Osteocyte (in vitro differentiated cells): ENCODE measurements at regions not wholly inside any gene's neighbourhood (a gene's known extent, or its start where the extent isn't known, plus 50 kb on each side); places are given as distances from the start of the nearest gene placed in this dataset.

Experiments
- DNase-seq: peaks from one replicate; pipeline ENCODE4 v3.0.0; 2021; ENCODE audit warnings: mixed read lengths; ENCODE audit not compliant: unreplicated experiment; ENCODE audit errors: extremely low spot score
- H3K27ac Mint-ChIP-seq: one replicate; pipeline ENCODE4 v1.8.0; 2021; ENCODE audit warnings: mild to moderate bottlenecking, mixed read lengths; ENCODE audit not compliant: unreplicated experiment
- H3K27me3 Mint-ChIP-seq: one replicate; pipeline ENCODE4 v1.8.0; 2021; ENCODE audit warnings: mixed read lengths; ENCODE audit not compliant: unreplicated experiment
- H3K36me3 Mint-ChIP-seq: one replicate; pipeline ENCODE4 v1.8.0; 2021; ENCODE audit warnings: mixed read lengths; ENCODE audit not compliant: unreplicated experiment
- H3K4me1 Mint-ChIP-seq: one replicate; pipeline ENCODE4 v1.8.0; 2021; ENCODE audit warnings: mixed read lengths; ENCODE audit not compliant: unreplicated experiment
- H3K4me3 Mint-ChIP-seq: one replicate; pipeline ENCODE4 v1.8.0; 2021; ENCODE audit warnings: mild to moderate bottlenecking, moderate library complexity, mixed read lengths; ENCODE audit not compliant: unreplicated experiment
- H3K9me3 Mint-ChIP-seq: one replicate; pipeline ENCODE4 v1.8.0; 2021; ENCODE audit warnings: mixed read lengths; ENCODE audit not compliant: unreplicated experiment
- TF ChIP-seq, protein P1 (sequence below): fragments of 200-600 bp; sonication (generic); IDR thresholded peaks from 2 replicates; pipeline ENCODE4 v1.5.0; 2021; ENCODE audit warnings: antibody characterized with exemption, mild to moderate bottlenecking, moderate library complexity

- Mint-ChIP-seq H3K27me3 (no peaks in the 10 kb centered on the region), H3K4me3 (no peak overlapping the region), H3K9me3 (no peaks in the 10 kb centered on the region), H3K36me3 (no peaks in the 10 kb centered on the region), H3K27ac (no peak overlapping the region), H3K4me1 (no peaks in the 10 kb centered on the region)
- TF ChIP-seq, protein P1, sequence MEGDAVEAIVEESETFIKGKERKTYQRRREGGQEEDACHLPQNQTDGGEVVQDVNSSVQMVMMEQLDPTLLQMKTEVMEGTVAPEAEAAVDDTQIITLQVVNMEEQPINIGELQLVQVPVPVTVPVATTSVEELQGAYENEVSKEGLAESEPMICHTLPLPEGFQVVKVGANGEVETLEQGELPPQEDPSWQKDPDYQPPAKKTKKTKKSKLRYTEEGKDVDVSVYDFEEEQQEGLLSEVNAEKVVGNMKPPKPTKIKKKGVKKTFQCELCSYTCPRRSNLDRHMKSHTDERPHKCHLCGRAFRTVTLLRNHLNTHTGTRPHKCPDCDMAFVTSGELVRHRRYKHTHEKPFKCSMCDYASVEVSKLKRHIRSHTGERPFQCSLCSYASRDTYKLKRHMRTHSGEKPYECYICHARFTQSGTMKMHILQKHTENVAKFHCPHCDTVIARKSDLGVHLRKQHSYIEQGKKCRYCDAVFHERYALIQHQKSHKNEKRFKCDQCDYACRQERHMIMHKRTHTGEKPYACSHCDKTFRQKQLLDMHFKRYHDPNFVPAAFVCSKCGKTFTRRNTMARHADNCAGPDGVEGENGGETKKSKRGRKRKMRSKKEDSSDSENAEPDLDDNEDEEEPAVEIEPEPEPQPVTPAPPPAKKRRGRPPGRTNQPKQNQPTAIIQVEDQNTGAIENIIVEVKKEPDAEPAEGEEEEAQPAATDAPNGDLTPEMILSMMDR, result no peak
- no peak for DNase-seq
Observed at GRCh38 chr10:108523016-108523800, 1358.7 kb upstream of the SORCS1 start.

GRCh38 chr10:108521827-108522492 lies 1357.5 kb upstream of the SORCS1 start:
- no peak for DNase-seq
- peaks cover 4% of the 10 kb centered on the region for H3K9me3 Mint-ChIP-seq
- H3K27ac Mint-ChIP-seq, result no peak overlapping the region

DNA sequence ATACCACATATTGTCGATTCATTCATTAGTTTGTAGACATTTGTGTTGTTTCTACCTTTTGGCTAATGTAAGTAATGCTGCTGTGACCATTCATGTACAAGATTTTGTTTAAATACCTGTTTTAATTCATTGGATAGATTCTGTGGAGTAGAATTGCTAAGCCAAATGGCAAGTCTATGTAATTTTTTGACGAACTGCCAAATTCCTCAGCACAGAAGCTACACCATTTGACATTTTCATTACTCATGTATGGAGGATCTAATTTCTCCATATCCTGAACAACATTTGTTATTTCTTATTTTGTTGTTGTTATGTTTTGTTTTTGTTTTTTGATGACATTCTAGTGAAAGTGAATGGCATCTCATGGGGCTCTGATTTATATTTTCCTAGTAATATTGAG lies 1351.3 kb upstream of the SORCS1 start:
- Mint-ChIP-seq H3K27me3 (no peaks in the 10 kb centered on the region), H3K4me1 (no peaks in the 10 kb centered on the region), H3K9me3 (peaks cover 13% of the 10 kb centered on the region), H3K27ac (no peak overlapping the region), H3K4me3 (no peak overlapping the region), H3K36me3 (no peaks in the 10 kb centered on the region)
- DNase-seq, result no peak
- TF ChIP-seq, protein P1, result no peak

More at GRCh38 chr10:108521827-108522492, 1357.5 kb upstream of the SORCS1 start:
- Mint-ChIP-seq H3K4me3 (no peak overlapping the region), H3K27me3 (no peaks in the 10 kb centered on the region), H3K36me3 (no peaks in the 10 kb centered on the region), H3K4me1 (no peaks in the 10 kb centered on the region)
- TF ChIP-seq, protein P1, result no peak

- H3K27ac Mint-ChIP-seq, result no peak overlapping the region
- H3K36me3 Mint-ChIP-seq, result no peaks in the 10 kb centered on the region
- H3K4me1 Mint-ChIP-seq, result no peaks in the 10 kb centered on the region
- TF ChIP-seq, protein P1, result no peak
- no peaks in the 10 kb centered on the region for H3K27me3 Mint-ChIP-seq
- no peak for DNase-seq
- peaks cover 39% of the 10 kb centered on the region for H3K9me3 Mint-ChIP-seq
- H3K4me3 Mint-ChIP-seq, result no peak overlapping the region
Observed at GRCh38 chr10:108500396-108500795, 1335.9 kb upstream of the SORCS1 start.

DNA sequence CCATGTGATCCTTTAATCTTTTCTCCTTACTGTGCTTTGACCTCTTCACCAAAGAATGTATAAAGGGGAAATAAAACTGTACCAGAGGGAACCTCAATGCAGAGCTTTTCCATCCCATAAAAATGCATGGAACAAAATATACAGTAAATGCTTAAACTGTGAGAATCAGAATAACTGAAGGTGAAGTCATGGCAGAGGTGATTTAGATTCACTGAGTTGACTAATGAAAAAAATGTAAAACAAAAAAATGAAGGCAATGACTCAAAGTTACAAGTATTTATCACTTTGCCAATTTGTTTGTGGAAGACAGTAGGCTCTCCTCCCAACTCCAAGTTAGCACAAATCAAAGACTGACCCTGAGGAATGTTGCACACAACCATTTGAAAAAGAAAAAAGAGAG lies 1331.6 kb upstream of the SORCS1 start:
- Mint-ChIP-seq H3K27me3 (no peaks in the 10 kb centered on the region), H3K4me3 (no peak overlapping the region), H3K27ac (no peak overlapping the region), H3K9me3 (peaks cover 22% of the 10 kb centered on the region), H3K4me1 (no peaks in the 10 kb centered on the region), H3K36me3 (no peaks in the 10 kb centered on the region)
- TF ChIP-seq, protein P1, result no peak
- DNase-seq, result no peak
